GM18519 (cell line): ENCODE measurements at regions not wholly inside any gene's neighbourhood (a gene's known extent, or its start where the extent isn't known, plus 50 kb on each side); places are given as distances from the start of the nearest gene placed in this dataset.
"Not testable (repeated sequence)": the region's sequence is repeated elsewhere in the genome, so short reads cannot be mapped to it uniquely, and the experiment has no call there.

Source experiments
- ATAC-seq: cut with Tn5 transposase; IDR thresholded peaks from one replicate; pipeline ENCODE4 v1.9.1; 2021; ENCODE audit warnings: mild to moderate bottlenecking, moderate library complexity; ENCODE audit not compliant: unreplicated experiment, low FRiP score

DNA sequence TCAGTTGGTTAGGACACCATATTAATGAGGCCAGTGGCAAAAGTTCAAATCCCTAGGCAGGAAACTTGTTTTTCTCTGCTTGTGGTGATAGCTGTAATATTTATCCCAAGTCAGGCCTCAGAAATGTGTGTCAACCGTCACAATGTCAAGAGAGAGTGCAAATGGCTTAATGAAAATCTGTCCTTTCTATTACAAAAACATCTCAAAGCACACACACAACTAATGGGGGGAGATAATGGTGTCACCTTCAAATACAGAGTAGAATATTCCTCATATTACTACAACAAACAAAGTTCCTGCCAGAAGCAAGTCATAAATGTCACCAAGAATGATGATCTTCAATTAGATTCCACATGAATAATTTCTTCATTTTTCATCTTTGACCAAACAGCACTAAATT is 127.2 kb upstream of the MARCHF11 start:
- ATAC-seq = no peak

DNA sequence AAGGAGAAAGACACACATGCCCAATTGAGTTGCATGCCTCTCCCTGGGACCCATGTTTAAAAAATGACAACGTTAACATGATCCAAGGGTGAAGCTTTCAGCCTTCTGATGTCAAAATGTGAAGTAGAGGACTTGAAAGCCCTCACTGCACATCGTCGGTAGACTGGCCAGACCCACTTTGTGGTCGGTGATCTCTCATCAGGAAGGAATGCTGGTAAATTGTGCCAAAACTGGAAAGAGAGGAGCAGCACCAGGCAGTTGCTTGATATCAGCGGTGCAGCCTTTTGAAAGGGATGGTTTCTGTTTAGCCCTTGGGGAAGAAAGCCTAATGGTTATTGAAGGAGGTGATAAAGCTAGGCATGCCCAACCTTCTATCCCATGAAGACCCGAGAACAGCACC is 125.3 kb upstream of the MARCHF11 start:
- no peak for ATAC-seq

DNA sequence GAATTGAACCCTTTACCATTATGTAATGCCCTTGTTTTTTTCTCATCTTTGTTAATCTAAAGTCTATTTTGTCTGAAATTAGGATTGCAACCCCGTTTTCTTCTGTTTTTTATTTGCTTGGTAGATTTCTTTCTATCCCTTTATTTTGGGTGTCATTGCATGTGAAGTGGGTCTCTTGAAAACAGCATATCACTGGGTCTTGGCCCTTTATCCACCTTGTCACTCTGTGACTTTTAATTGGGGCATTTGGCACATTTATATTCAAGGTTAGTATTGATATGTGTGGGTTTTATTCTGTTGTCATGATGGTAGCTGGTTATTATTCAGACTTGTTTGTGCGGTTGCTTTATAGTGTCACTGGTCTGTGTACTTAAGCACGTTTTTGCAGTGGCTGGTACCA is 117.4 kb upstream of the MARCHF11 start:
- no peak for ATAC-seq

DNA sequence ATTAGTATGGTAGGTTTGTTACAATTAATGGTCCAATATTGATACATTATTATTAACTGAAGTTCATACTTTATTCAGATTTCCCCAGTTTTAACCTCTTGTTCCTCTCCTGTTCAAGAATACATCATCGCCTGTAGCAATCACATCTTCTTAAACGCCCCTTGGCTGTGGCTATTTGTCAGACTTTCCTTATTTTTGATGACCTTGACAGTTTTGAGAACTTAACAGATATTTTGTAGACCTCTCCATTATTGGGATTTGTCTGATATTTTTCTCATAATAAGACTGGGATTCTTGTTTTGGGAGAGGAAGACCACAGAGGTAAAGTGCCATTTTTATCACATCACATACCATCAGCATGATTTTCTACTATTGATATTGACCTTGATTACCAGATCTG is 112.3 kb upstream of the MARCHF11 start:
- ATAC-seq = no peak

DNA sequence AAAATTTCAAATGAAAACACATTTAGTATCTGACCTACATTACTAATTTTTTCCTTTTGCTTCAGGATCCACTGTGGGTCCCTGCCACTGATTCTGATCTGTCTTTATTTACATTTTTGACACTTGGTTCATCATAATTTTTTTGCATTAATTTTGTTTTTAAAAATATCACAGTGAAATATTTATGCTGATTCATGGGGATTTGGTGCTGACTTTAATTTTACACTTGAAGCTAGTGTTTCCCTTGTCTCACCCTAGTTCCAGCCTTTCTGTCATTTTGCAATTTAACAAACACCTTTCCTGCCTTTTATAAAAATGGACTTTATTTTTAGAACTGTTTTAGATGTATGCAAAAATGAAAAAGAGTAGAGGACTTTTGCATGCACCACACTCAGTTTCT is 111.9 kb upstream of the MARCHF11 start:
- ATAC-seq = no peak

DNA sequence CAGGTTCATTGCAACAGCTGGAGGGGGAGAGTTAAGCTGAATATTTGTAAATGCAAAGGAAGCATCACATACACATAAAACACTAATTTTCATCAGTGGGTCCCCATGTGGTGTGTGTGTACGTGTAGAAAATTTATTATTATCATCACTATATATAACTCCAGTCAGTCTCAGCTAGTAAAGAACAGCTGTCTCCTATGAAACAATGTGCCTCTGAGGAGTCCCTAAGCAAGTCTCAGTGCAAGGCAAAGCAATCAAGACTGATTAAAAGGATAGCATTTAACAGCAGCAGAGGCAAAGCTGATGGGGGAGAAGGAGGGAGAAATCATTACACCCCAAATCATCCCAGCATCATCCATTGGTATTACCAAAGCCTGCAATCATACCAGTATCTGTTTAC is 104.2 kb upstream of the MARCHF11 start:
- ATAC-seq = no peak

DNA sequence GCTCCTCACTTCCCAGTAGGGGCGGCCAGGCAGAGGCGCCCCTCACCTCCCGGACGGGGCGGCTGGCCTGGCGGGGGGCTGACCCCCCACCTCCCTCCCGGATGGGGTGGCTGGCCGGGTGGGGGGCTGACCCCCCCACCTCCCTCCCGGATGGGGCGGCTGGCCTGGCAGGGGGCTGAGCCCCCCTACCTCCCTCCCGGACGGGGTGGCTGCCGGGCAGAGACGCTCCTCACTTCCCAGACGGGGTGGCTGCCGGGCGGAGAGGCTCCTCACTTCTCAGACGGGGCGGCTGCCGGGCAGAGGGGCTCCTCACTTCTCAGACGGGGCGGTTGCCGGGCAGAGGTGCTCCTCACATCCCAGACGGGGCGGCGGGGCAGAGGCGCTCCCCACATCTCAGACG is 97.3 kb upstream of the MARCHF11 start:
- ATAC-seq = not testable (repeated sequence)

DNA sequence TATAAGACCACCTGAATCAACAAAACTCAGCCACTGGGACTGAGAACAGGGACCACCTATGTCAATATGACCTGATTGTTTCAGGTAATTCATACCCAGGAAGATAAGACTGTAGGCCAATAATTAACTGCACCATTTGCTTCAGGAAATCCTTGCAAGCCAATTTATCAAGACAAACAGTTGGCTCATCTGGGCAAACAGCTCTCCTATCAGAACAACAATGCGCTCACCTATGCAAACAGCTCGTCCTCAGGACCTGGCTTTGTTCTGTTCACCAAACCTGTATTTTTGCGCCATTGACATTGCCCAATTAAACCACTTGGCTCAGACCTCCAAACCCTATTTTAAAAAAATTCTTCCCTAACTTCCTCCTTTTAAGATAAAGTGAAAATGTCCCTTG is 92.3 kb upstream of the MARCHF11 start:
- no peak for ATAC-seq

DNA sequence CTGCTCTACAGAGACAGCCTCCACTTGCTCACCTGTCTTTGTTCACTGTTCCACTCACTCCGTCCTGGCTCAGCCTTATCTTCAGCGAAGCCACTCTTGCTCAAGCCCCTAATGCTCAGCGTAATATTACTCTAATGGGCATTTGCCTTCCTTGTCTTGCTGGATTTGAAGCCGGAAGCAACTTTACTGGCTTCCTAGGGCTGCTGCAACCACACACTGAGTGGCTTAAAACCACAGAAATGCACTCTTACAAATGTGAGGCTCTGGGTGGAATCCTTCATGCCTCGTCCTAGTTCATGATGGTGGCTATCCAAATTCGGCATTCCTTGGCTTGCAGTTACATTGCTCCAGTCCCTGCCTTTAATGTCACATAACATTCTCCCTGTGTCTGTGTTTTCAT is 85.5 kb upstream of the MARCHF11 start:
- ATAC-seq = no peak

DNA sequence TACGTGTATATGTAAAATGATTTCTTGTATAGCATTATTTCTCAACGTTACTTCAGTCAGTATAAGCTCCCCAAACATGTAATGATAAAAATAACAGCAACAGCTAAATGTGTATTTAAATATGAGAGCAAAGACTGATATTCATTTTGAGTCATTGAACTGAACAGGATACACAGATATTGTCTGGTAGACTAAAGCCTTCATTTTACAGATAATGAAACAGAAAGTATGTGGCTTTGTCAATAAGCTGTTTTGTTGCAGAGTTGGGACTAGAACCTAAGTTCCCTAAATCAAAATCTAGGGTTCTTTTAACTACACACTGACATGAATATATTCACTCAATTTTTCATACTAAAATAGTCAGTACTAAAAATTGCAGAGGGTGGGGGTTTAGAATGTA is 80.4 kb upstream of the MARCHF11 start:
- ATAC-seq = peak; percentile 53

DNA sequence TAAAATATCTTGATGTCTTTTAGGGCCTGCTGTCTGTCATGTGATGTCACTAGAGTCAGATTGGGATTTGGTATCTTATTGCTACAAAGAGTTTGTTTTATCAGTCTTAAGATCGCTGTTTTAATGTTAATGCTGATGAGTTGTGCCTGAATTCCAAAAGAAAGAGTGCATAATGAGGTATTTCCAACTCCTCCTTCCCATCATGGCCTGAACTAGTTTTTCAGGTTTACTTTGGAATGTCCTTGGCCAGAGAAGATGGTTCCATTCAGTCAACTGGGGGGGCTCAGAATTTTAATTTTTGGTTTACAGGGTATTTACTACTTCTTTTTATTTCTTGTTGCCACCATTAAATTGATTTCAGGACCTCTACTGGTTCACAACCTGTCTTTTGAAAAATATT is 74.3 kb upstream of the MARCHF11 start:
- ATAC-seq = no peak

DNA sequence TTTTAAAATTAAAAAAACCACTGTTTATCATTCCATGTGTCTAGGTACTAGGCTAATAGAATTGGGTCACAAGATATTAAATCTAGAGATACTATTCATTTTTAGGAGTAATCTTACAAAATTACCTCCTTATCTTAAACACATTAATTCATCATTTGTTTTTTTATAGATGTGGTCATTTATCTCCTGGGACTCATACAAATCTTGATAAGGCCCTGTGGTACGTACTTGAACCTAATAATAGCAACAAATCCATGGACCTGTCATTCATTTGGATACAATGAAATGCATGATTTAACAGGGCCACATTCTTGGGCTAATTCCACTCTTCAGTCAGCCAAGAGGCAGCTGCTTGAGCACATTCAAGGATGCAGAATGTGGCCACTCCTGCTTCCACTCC is 66.4 kb upstream of the MARCHF11 start:
- no peak for ATAC-seq

DNA sequence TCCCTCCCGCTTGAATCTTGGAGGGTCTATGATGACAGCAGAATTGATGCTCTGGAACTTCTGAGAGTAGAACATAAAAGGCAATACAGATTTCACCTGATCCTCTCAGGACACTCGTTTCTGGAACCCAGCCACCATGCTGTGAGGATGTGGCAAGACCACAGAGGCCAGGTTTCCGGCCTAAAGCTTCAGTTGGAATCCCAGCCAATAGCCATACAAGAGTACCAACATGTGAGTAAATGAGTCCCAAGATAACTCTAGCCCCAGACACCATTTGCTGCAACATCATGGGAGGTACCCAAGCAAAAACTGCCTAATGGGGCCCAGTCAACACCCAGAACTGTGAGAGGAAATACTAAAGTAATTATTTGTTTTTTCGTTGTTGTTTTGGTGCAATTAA is 65.7 kb upstream of the MARCHF11 start:
- ATAC-seq = no peak

DNA sequence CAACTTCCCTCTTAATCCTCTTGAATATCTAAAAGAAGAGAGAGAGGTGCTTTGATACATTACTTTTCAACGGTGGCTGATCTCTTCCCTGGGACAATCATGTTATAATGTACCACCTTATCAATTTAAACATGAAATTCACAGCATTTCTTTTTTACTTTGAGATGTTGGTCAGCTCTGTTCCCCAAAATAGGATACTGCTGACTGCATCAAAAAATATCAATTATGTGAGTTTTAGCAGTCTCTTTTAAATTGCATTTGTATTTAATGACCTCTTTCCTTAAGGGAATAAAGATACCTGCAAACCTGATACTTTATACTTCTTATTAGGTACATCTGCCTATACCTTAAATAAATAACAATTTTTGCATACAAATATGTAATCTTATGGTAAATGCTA is 58.4 kb upstream of the MARCHF11 start:
- ATAC-seq = no peak

DNA sequence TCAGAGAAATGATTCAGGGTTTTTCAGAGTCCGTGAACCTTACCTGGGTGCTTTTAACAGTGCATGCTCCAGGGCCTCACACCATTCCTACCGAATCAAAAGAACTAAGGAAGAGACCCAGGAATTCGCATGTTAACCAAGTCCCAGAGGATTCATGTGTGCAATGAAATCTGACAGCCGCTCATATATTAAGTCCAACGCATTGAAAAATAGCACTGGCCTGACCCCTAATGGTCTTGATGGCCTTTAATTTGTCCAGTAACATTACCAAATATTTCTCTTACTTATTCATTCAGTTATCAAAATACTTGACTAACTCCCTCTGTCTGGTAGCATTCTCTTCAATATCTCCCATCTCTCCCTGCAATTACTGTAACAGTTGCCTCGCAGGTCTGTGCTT is 55.0 kb upstream of the MARCHF11 start:
- no peak for ATAC-seq

DNA sequence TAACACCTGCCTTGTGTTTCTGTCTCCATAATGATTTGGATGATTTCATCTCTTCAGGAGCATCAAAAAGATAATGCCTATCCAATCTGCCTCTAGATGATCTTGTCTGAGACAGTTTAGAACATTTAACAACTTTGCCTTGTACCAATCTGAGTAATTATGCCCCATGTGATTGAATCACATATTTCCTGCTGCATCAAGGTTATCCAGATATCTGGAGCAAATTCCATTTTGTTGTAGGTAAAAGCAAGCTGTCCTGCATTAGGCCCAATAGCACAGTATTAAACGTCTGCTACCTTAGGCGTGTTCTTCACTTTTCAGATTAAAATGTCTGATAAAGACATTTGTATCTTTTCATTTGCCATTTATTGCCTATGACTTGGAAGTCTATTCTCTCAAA is 54.1 kb upstream of the MARCHF11 start:
- no peak for ATAC-seq

DNA sequence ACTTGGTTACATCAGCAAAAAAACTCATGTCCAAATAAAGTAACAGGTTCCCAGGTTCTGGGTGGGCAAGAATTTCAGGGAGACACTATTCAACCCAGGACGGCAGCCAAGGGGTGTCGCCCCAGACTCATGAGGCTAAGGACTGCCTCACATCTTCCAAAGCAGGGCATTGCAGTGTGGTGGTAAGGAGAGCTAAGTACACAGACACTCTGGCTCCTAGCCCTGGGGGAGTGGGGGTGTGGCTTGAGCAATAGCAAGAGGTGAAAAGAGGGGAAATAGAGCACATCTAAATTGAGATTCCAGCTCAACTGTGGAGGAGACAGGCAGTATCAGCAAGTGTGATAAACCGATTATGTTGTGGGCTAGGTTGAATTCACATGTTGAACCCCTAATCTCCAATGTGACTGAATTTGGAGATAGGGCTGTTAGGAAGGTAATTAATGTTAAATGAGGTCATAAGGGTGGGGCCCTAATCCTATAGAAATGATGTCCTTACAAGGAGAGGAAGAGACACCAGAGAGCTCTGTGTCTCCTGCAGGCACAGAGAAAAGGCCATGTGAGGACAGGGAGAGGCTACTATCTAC is 49.9 kb upstream of the MARCHF11 start:
- ATAC-seq = no peak
